Gastrocnemius medialis (tissue), 4 donors: ENCODE measurements at regions not wholly inside any gene's neighbourhood (a gene's known extent, or its start where the extent isn't known, plus 50 kb on each side); places are given as distances from the start of the nearest gene placed in this dataset.

Source experiments
- CTCF ChIP-seq, 5 experiments: fragments of 450-650 bp in 3 of 5; fragments of 200-600 bp in 2 of 5; sonication (generic) in 2 of 5; IDR thresholded peaks in 4 of 5; conservative IDR thresholded peaks in 1 of 5; 1 replicate in 4 of 5; 2 replicates in 1 of 5; pipeline ENCODE4 v1.5.1; 2016 to 2019; ENCODE audit warnings: antibody characterized with exemption in 5 of 5, mild to moderate bottlenecking in 3 of 5, moderate library complexity in 3 of 5
- POLR2A ChIP-seq, 2 donors: fragments of 450-650 bp; IDR thresholded peaks; one replicate each; pipeline ENCODE4 v1.6.1; 2017; ENCODE audit warnings: antibody characterized with exemption in 2 of 2, mild to moderate bottlenecking in 2 of 2, moderate library complexity in 2 of 2

- TF ChIP-seq POLR2A (IDR thresholded peaks at IDR 0.05), result no peak
- no peak for TF ChIP-seq CTCF (IDR thresholded peaks at IDR 0.05 in 4 of 5, conservative IDR thresholded peaks at IDR 0.05 in 1 of 5)
Observed at GRCh38 chr1:234743791-234744611, 134.0 kb upstream of the IRF2BP2 start.
